WI38 (cell line): ENCODE measurements at regions not wholly inside any gene's neighbourhood (a gene's known extent, or its start where the extent isn't known, plus 50 kb on each side); places are given as distances from the start of the nearest gene placed in this dataset.

ENCODE experiments used
- H3K4me3 ChIP-seq: 2 replicates; pipeline ENCODE4 v1.5.1; 2011; ENCODE audit warnings: low read depth, mild to moderate bottlenecking, control low read depth, low read length
- TF ChIP-seq, protein P1 (sequence below): IDR thresholded peaks from 2 replicates; pipeline ENCODE4 v1.5.1; 2012; ENCODE audit warnings: low read depth, mild to moderate bottlenecking, control low read depth, low read length

DNA sequence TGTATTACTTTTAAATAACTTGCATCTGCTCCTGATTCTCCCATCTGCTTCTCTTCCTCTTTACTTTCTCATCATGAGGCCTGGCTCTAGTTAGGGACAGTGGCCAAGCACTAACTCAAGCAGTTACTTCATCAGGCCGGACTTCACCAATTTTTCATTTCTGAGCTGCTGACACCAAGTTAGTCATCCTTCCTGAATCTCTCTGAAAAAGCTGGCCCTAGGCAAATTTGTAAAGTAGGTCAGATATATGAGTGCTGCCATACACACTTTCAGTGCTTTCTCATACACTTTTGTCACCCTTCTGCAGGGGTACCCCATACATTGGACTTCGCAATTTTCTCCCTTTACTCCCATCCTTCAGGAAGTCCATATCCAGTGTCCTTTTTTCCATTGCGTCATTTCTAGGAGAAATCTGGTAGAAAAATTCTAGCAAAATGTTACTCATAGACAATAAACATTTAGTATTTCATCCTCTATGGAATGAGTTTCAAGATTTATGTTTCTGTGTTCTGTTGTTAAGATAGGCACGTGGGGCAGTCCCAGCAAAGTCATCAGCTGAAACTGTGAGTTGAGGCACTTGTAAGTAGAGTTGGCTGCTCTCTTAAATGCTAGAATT lies 276.8 kb upstream of the TMPO start:
- no peak overlapping the region for H3K4me3 ChIP-seq
- TF ChIP-seq, protein P1, sequence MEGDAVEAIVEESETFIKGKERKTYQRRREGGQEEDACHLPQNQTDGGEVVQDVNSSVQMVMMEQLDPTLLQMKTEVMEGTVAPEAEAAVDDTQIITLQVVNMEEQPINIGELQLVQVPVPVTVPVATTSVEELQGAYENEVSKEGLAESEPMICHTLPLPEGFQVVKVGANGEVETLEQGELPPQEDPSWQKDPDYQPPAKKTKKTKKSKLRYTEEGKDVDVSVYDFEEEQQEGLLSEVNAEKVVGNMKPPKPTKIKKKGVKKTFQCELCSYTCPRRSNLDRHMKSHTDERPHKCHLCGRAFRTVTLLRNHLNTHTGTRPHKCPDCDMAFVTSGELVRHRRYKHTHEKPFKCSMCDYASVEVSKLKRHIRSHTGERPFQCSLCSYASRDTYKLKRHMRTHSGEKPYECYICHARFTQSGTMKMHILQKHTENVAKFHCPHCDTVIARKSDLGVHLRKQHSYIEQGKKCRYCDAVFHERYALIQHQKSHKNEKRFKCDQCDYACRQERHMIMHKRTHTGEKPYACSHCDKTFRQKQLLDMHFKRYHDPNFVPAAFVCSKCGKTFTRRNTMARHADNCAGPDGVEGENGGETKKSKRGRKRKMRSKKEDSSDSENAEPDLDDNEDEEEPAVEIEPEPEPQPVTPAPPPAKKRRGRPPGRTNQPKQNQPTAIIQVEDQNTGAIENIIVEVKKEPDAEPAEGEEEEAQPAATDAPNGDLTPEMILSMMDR, result no peak

DNA sequence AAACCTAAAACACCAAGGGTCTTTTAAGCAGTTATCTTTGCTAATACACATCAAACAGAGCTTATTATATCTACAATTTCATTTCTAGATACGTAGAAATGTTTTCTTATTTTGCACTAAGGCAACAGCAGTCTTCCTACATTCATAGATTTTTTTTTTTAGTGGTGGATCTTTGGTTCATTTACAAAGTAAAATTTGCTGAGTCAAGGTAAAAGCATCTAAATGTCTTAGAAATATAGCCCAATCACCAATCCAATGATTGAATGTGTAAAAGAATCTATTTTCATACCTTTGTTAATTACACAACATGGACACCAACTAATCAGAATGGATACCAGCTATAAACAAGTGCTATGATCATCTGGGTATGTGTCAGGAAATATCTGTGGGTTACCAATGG lies 272.2 kb upstream of the TMPO start:
- TF ChIP-seq, protein P1, result no peak
- no peak overlapping the region for H3K4me3 ChIP-seq

DNA sequence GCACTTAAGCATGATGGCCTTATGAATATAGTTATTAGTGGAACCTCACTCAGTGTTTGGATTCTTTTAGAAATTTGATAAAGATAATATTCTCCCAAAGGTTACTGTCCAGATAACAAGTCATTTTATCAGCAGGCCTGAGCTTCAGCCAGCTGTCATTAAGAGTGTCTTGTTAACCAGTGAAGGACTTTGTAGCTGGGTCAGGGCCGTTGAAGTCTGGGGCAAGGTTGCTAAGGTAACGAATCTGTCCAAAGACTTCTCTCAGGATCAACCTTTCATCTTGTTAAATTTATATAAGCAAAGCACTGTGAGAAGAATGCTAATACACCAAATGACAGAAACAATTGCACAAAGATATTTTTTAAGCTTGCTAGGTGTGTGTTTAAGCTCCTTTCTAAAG lies 271.3 kb upstream of the TMPO start:
- H3K4me3 ChIP-seq, result no peak overlapping the region
- TF ChIP-seq, protein P1, result no peak

DNA sequence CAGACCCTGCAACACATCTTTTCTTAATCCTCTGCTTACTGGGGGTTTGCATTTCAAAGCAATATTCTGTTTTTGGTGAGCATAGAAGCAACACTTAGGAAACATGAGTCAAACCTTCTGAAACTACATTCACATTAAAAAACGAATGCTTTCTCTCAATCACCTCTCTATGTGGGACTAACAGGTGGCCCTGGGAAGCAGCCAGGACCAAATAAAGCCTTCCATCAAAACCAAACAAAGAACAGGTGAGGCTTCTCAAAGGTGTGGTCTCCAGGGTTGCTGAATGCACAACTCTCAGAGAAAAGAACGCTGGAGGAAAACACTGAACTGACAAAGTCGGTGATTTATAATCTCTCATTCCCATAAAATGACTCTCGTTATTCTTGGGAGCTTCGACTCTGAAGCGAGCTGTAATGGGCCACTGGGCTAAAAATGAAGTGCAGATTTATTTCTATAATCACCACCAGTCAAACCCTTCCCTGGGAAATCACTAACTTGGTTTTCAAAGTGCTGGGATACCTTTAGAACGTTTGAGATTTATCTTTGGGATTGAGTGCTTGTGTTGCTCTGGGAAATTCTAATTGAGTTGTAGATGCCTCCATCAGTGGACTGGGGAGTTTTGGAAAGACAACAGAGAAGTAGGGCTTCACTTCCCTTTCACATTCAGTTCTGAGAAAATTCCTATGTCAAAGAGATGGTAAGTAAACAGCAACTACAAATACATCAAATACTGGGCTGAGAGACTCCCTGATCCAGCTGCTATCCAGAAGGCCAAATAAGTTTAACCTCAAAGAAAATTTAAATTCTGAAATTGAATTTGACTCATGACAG lies 262.0 kb upstream of the TMPO start:
- no peak overlapping the region for H3K4me3 ChIP-seq
- TF ChIP-seq, protein P1, result no peak

DNA sequence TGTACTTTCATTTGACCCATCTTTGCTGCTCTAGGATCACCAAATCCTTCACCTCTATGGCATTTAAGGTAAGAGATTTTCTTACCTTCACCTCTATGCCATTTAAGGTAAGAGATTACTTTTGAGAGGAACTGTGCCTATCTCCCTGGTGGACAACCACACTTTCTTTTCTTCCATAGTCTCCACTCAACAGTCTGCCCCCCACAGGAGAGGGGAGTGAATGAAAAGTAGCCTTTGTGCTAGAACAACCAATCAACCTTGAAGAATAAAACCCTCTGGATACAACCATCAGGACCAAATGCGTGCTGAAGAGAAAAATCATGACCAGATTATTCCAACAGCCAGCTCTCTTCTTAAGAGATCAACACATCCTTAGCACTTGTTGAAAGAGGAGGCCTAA lies 258.6 kb upstream of the TMPO start:
- no peak overlapping the region for H3K4me3 ChIP-seq
- TF ChIP-seq, protein P1, result no peak

DNA sequence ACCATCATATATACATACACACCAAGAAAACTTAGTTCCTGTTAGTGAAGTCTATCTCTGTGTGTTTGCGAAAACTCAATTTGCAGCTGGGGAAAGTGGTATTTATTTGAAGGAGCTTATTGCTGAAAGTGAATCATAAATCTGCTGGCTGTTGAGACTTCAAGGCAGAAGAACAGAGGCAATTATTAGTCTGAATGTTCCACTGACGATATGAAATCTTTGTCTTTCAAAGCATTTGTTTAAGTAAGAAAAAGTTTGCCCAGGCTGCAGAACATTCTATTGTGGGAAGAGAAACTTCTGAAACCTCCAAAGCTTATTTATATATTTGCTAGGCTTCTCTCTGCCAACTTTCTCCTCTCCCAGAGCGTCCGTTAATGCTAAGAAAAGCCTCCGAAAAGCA lies 255.7 kb upstream of the TMPO start:
- H3K4me3 ChIP-seq, result no peak overlapping the region
- TF ChIP-seq, protein P1, result no peak

DNA sequence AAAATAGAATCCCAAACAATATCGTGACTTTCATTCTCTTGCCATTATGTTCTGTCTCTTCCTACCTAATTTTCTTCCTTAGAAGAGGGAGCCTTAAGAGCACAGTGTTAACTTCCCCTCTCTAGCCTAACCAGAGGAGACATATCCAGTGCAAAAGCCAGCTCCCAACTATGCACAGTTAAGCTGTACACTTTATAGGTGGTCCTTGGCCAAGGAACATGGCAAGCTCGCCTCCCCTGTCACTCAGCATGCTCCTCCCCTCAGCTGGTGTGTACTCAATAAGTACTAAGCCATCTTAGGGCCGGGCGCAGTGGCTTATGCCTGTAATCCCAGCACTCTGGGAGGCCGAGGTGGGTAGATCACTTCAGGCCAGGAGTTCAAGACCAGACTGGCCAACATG lies 255.1 kb upstream of the TMPO start:
- H3K4me3 ChIP-seq, result no peak overlapping the region
- TF ChIP-seq, protein P1, result no peak
